ENCODE measurements at regions not wholly inside any gene's neighbourhood (a gene's known extent, or its start where the extent isn't known, plus 50 kb on each side); places are given as distances from the start of the nearest gene placed in this dataset.

GRCh38 chr9:24488896-24489295 is 56.8 kb downstream of the IZUMO3 start:
- no peak for FAIRE-seq

- no peak for FAIRE-seq
Observed at GRCh38 chr9:24487946-24488345, 57.8 kb downstream of the IZUMO3 start.

- FAIRE-seq = no peak
Observed at GRCh38 chr9:24487250-24487861, 58.3 kb downstream of the IZUMO3 start.

- FAIRE-seq = no peak
Observed at GRCh38 chr9:24479361-24480059, 66.2 kb downstream of the IZUMO3 start.

GRCh38 chr9:24464319-24464951 is 81.3 kb downstream of the IZUMO3 start:
- FAIRE-seq = no peak

GRCh38 chr9:24462951-24463350 is 82.7 kb downstream of the IZUMO3 start:
- FAIRE-seq = no peak

DNA sequence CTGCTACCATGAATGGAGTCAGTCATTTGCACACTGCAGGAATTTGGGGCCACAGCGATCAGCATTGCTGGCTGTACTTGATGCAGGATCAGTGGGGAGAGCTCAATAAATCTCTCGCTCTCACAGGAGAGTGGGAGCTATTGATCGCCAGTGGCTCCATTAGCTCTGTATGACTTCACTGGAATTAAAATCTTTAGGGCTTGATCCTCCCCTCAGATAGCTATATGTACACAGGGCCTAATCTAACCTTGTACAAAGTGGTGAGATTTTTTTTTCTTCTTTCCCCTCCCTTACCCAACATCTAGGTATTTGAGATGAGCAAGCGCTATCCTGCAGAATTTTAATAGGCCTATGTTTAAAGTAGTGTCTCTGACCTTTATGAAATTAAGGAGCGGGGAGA is 84.9 kb downstream of the IZUMO3 start:
- no peak for FAIRE-seq

DNA sequence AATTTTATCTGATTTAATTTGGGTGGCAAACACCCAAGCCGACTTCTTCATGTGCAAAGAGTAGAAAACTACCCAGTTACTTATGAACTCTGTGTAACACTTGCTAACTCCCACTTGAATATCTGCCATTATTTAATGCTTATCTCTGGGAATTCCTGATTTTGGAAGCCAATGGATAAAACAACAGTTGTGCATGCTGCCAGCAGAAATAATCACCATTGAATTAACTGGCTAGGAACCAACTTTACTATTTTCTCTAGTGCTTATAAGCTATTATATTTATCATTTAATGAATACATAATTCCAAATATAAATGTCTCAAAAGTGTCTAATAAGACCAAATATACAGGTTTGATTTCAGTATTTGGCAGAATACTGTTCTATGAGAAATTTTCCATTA is 85.7 kb downstream of the IZUMO3 start:
- FAIRE-seq = no peak

GRCh38 chr9:24451346-24451745 is 94.4 kb downstream of the IZUMO3 start:
- FAIRE-seq = no peak

DNA sequence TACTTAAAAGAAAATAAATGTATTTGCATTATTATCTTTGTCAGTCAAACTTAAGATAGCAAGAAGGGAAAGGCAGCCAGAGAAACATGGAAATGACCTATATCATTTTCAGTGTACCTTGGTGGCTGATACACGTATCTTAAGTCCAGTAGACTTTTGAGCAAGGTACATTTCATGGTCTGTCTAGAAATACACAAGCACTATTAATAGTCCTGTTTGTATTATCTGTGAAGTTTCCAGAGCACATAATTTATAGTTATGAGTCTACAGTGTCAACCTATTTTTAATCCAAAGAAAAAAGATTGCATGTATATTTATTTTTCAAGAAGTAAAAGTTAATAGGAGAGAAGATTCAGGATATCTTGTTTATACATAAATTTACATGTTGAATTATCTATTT is 95.7 kb downstream of the IZUMO3 start:
- no peak for FAIRE-seq

DNA sequence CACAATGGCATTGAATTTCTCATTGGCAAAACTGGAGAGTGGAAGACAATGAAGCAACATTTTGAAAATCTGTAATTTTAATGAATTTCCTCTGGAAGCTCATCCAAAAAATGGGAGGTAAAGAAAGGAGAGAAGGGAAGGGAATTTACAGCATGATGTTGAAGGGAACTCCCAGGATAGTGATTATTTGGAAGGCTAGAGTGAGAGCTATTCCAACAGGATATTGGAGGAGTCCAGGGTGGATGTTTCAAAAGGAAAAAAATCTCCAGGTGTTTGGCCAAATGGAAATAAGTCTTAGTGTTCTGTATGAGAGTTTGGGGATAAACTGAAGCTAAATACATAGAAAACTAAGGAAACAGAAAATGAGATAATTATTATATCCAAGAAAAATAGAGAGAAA is 106.2 kb downstream of the IZUMO3 start:
- FAIRE-seq = no peak

DNA sequence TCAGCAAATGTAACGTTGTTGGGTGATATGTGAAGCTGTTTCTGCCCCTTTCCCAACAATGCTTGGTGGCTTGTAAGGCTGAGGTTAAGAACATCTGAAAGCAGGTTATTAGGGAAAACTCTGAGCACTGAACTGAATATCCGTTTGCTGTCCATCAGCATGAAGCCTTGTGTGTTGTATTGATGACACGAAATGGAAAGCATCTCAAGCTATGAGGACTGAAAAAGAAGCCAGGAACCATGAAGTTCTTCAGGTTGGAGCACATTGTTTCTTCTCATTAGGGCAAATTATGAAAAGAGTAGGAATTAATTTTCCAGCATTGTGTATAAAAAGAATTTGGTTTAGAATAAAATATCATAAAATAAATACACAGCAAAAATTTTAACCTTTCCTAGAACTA is 106.8 kb downstream of the IZUMO3 start:
- FAIRE-seq = no peak

DNA sequence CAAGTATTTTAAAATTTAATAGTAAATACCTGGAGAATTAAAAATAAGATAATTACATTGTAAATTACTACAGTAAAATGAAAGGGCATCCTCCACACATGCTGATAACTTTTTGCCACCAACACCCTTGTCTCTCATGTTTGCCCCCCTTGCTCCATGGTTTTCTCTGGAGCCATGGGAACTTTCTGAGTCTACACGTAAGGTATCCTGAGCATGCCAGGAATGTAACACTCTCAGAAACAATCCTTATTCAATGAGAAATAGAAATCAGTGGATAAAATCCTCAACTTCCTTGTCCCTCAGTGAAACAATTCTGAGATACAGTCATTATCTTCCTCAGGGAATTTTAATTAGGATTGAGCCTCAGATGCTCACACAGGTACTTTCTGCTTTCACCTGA is 108.9 kb downstream of the IZUMO3 start:
- FAIRE-seq = no peak

GRCh38 chr9:24434183-24434582 is 111.5 kb downstream of the IZUMO3 start:
- FAIRE-seq = no peak

GRCh38 chr9:24416136-24416535 is 129.6 kb downstream of the IZUMO3 start:
- no peak for FAIRE-seq

- no peak for FAIRE-seq
Observed at GRCh38 chr9:24413651-24414050, 132.0 kb downstream of the IZUMO3 start.

GRCh38 chr9:24398466-24398865 is 147.2 kb downstream of the IZUMO3 start:
- no peak for FAIRE-seq

DNA sequence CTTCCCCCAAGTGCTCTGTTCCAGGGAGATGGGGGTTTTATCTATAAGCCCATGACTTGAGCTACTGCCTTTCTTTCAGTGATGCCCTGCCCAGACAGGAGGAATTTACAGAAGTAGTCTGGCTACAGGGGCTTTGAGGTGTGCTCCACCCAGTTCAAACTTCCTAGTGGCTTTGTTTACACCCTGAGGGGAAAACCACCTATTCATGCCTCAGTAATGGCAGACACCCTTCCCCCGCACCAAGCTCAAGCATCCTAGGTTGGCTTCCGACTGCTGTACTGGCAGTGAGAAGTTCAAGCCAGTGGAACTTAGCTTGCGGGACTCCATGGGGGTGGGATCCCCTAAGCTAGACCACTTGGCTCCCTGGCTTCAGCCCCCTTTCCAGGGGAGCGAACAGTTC is 154.6 kb downstream of the IZUMO3 start:
- no peak for FAIRE-seq

DNA sequence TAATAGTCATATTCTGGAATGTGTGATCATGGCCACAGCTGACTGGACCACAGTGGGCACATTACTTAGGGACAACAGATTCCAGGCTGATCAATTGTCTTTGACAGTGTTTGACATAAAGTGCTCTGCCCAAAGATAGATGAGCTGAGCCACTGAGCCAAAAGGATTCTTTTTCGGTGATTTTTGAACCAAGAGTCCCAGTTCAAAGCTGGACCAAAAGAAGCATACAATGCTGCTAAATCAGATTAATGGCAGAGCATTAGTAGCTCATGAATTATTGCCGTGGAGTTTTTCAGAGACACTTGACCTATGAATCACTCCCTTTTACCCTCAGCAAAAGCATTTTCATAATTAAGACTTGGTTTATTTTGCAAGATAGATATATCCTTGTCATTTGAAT is 160.6 kb downstream of the IZUMO3 start:
- no peak for FAIRE-seq

GRCh38 chr9:24382566-24382965 is 163.1 kb downstream of the IZUMO3 start:
- FAIRE-seq = no peak

DNA sequence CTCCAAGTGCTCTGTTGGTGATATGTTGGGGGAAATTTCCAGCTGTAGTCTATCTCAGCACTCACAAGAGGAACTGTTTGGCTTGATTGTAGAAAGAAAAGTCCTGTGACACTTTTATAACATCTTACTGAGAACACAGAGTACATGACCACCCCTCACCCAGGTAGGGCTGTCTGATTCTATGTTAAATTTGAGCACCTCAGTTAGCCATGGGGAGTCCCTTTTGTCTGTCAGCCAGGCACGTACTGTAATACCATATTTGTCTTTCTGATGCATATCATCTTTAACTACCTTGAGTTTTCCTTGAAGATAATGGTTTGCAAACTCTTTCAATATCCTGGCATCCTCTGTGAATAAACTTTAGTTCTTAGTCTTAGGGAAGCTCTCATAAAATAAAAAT is 164.5 kb downstream of the IZUMO3 start:
- FAIRE-seq = no peak

DNA sequence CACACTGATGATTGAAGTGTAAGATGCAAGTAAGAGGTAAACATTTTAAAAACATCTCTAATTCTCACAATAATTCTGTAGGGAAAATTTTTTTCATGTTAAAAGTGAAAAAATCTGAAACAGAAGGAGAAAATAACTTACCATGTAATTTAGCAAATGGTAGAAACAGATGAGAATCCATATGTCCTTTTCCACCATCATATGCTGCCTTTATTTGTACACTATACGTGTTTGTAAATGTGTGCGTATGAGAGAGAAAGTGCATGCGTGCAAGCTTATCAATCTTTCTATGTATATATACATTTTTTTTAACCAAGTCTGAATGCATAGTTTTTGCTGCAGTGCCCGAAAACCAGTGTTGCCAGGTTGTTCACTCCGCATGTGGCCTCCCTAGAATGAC is 186.7 kb downstream of the IZUMO3 start:
- no peak for FAIRE-seq

- no peak for FAIRE-seq
Observed at GRCh38 chr9:24351973-24352372, 193.7 kb downstream of the IZUMO3 start.

GRCh38 chr9:24351258-24351657 is 194.4 kb downstream of the IZUMO3 start:
- FAIRE-seq = no peak

DNA sequence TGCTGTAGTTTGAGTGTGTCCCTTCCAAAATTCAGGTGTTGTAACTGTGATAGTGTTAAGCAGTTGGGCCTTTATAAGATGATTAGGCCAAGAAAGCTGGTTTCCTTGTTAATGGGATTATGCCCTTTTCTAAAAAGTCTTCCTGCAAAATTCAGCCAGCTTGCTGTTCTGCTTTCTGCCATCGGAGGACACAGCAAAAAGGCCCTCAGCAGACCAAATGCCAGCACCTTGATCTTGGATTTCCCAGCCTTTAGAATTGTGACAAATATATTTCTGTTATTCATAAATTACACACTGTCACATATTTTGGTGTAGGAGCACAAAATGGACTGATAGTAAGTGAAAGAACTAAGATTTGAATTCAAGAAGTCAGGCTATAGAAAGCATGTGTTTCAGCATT is 203.2 kb downstream of the IZUMO3 start:
- FAIRE-seq = no peak

Measured in A204.1 (cell line).